Endothelial cell of umbilical vein (primary cell): ENCODE measurements at regions not wholly inside any gene's neighbourhood (a gene's known extent, or its start where the extent isn't known, plus 50 kb on each side); places are given as distances from the start of the nearest gene placed in this dataset.

Experiments used
- CTCF ChIP-seq, 2 donors: IDR thresholded peaks; 1 replicate in 1 of 2; 2 replicates in 1 of 2; pipeline ENCODE4 v1.5.1; 2011; ENCODE audit warnings: low read length in 2 of 2, mild to moderate bottlenecking in 2 of 2, moderate library complexity in 2 of 2, control low read depth in 1 of 2, inconsistent platforms in 1 of 2, low read depth in 1 of 2; ENCODE audit not compliant: insufficient read depth in 1 of 2; ENCODE audit errors: extremely low read depth in 1 of 2
- EZH2 ChIP-seq: IDR thresholded peaks from 2 replicates; pipeline ENCODE4 v1.6.1; 2012; ENCODE audit warnings: borderline replicate concordance, low read depth, mild to moderate bottlenecking, moderate library complexity, low read length, inconsistent platforms; ENCODE audit not compliant: severe bottlenecking
- POLR2A ChIP-seq: IDR thresholded peaks from 2 replicates; pipeline ENCODE4 v1.6.1; 2012; ENCODE audit warnings: low read depth, mild to moderate bottlenecking, control low read depth, low read length

GRCh38 chr3:86410587-86410986 is 580.4 kb downstream of the VGLL3 start:
- TF ChIP-seq POLR2A (no peak), CTCF (IDR thresholded peaks at IDR 0.05; ENCODE audit: extremely low read depth in 1 of 2, insufficient read depth in 1 of 2, low read depth in 1 of 2, low read length in 2 of 2) (no peak), EZH2 (no peak)
